ENCODE measurements at regions not wholly inside any gene's neighbourhood (a gene's known extent, or its start where the extent isn't known, plus 50 kb on each side); places are given as distances from the start of the nearest gene placed in this dataset.

GRCh38 chr20:52809003-52809402 is 163.2 kb upstream of the TSHZ2 start:
- Histone ChIP-seq H3K4me1 (ENCODE audit: control insufficient read depth in 4 of 4, insufficient read depth in 4 of 4, low read length in 3 of 4) (no peaks in the 10 kb centered on the region), H3K27me3 (ENCODE audit: control insufficient read depth in 4 of 4, insufficient read depth in 4 of 4, low read length in 3 of 4) (no peaks in the 10 kb centered on the region), H3K9ac (ENCODE audit: low read depth in 1 of 2, low read length in 2 of 2) (no peak overlapping the region), H3K9me3 (ENCODE audit: control insufficient read depth in 4 of 4, low read length in 3 of 4) (no peaks in the 10 kb centered on the region), H3K36me3 (ENCODE audit: control insufficient read depth in 4 of 4, insufficient read depth in 3 of 4, low read depth in 1 of 4, low read length in 3 of 4) (no peaks in the 10 kb centered on the region), H3K4me3 (ENCODE audit: low read depth in 1 of 3, low read length in 3 of 3) (no peak overlapping the region), H3K27ac (ENCODE audit: low read depth in 1 of 2, low read length in 2 of 2) (no peak overlapping the region)
- TF ChIP-seq MAX (IDR thresholded peaks at IDR 0.05): no peak
- no peak for TF ChIP-seq NR2F2 (IDR thresholded peaks at IDR 0.05)
- TF ChIP-seq GABPA (IDR thresholded peaks at IDR 0.05 in 1 of 2, conservative IDR thresholded peaks at IDR 0.05 in 1 of 2): no peak
- no peak for TF ChIP-seq SP1 (IDR thresholded peaks at IDR 0.05)
- TF ChIP-seq, protein P1, sequence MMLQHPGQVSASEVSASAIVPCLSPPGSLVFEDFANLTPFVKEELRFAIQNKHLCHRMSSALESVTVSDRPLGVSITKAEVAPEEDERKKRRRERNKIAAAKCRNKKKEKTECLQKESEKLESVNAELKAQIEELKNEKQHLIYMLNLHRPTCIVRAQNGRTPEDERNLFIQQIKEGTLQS (IDR thresholded peaks at IDR 0.05): no peak
- TF ChIP-seq EGR1 (IDR thresholded peaks at IDR 0.05; ENCODE audit: low read depth in 2 of 2): no peak
- no peak for DNase-seq (ENCODE audit: low spot score)
- 77% methylated on average over 5 of the region's 5 CpGs for WGBS

- Histone ChIP-seq H3K36me3 (ENCODE audit: control insufficient read depth in 4 of 4, insufficient read depth in 3 of 4, low read depth in 1 of 4, low read length in 3 of 4) (no peaks in the 10 kb centered on the region), H3K9me3 (ENCODE audit: control insufficient read depth in 4 of 4, low read length in 3 of 4) (no peaks in the 10 kb centered on the region), H3K4me1 (ENCODE audit: control insufficient read depth in 4 of 4, insufficient read depth in 4 of 4, low read length in 3 of 4) (no peaks in the 10 kb centered on the region), H3K27me3 (ENCODE audit: control insufficient read depth in 4 of 4, insufficient read depth in 4 of 4, low read length in 3 of 4) (no peaks in the 10 kb centered on the region), H3K27ac (ENCODE audit: low read depth in 1 of 2, low read length in 2 of 2) (no peak overlapping the region), H3K9ac (ENCODE audit: low read depth in 1 of 2, low read length in 2 of 2) (no peak overlapping the region), H3K4me3 (ENCODE audit: low read depth in 1 of 3, low read length in 3 of 3) (no peak overlapping the region)
- DNase-seq (ENCODE audit: low spot score): no peak
- 76% methylated on average over 4 of the region's 4 CpGs for WGBS
- no peak for TF ChIP-seq EGR1 (IDR thresholded peaks at IDR 0.05; ENCODE audit: low read depth in 2 of 2)
These were observed 165.2 kb upstream of the TSHZ2 start for GRCh38 chr20:52806918-52807317.

- H3K4me1 ChIP-seq (ENCODE audit: control insufficient read depth in 4 of 4, insufficient read depth in 4 of 4, low read length in 3 of 4): no peaks in the 10 kb centered on the region
- TF ChIP-seq TAF1 (conservative IDR thresholded peaks at IDR 0.05) (no peak), FOXA2 (IDR thresholded peaks at IDR 0.05) (no peak), RXRA (IDR thresholded peaks at IDR 0.05) (no peak), EGR1 (IDR thresholded peaks at IDR 0.05; ENCODE audit: low read depth in 2 of 2) (no peak), JUND (IDR thresholded peaks at IDR 0.05) (no peak), REST (IDR thresholded peaks at IDR 0.05) (no peak)
- H3K36me3 ChIP-seq (ENCODE audit: control insufficient read depth in 4 of 4, insufficient read depth in 3 of 4, low read depth in 1 of 4, low read length in 3 of 4): no peaks in the 10 kb centered on the region
- WGBS: 38% methylated on average over 2 of the region's 2 CpGs
- H3K4me3 ChIP-seq (ENCODE audit: low read depth in 1 of 3, low read length in 3 of 3): no peak overlapping the region
- H3K27me3 ChIP-seq (ENCODE audit: control insufficient read depth in 4 of 4, insufficient read depth in 4 of 4, low read length in 3 of 4): no peaks in the 10 kb centered on the region
- DNase-seq (ENCODE audit: low spot score): no peak
- no peak overlapping the region for H3K9ac ChIP-seq (ENCODE audit: low read depth in 1 of 2, low read length in 2 of 2)
- no peaks in the 10 kb centered on the region for H3K9me3 ChIP-seq (ENCODE audit: control insufficient read depth in 4 of 4, low read length in 3 of 4)
- H3K27ac ChIP-seq (ENCODE audit: low read depth in 1 of 2, low read length in 2 of 2): no peak overlapping the region
These were observed 166.3 kb upstream of the TSHZ2 start for GRCh38 chr20:52805843-52806242.

DNA sequence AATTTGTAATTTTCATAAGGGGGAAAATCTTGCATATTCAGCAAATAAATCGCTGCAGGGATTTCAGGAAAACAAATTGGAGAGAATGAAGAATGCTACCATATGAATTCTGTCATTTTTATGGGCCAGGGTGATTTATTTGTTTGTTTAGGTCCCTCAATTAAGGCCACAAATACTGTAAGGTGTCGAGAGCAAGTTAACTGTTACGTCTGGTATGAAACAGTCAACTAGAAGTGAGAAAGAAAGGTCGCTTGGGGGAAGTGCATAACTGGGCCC is 166.9 kb upstream of the TSHZ2 start:
- Histone ChIP-seq H3K27ac (ENCODE audit: low read depth in 1 of 2, low read length in 2 of 2) (no peak overlapping the region), H3K27me3 (ENCODE audit: control insufficient read depth in 4 of 4, insufficient read depth in 4 of 4, low read length in 3 of 4) (no peaks in the 10 kb centered on the region), H3K4me1 (ENCODE audit: control insufficient read depth in 4 of 4, insufficient read depth in 4 of 4, low read length in 3 of 4) (no peaks in the 10 kb centered on the region), H3K4me3 (ENCODE audit: low read depth in 1 of 3, low read length in 3 of 3) (no peak overlapping the region), H3K9me3 (ENCODE audit: control insufficient read depth in 4 of 4, low read length in 3 of 4) (no peaks in the 10 kb centered on the region), H3K9ac (ENCODE audit: low read depth in 1 of 2, low read length in 2 of 2) (no peak overlapping the region), H3K36me3 (ENCODE audit: control insufficient read depth in 4 of 4, insufficient read depth in 3 of 4, low read depth in 1 of 4, low read length in 3 of 4) (no peaks in the 10 kb centered on the region)
- DNase-seq (ENCODE audit: low spot score): no peak
- no peak for TF ChIP-seq MAX (IDR thresholded peaks at IDR 0.05)
- WGBS: 80% methylated on average over 4 of the region's 4 CpGs
